ENCODE measurements at regions not wholly inside any gene's neighbourhood (a gene's known extent, or its start where the extent isn't known, plus 50 kb on each side); places are given as distances from the start of the nearest gene placed in this dataset.

- no peaks in the 10 kb centered on the region for H3K9me2 ChIP-seq
- WGBS (ENCODE audit: low lambda C conversion rate) = 3% methylated on average over 5 of the region's 5 CpGs
- no peak overlapping the region for H3K9ac ChIP-seq
Measured at GRCh38 chr14:26323869-26324268, 274.0 kb downstream of the NOVA1 start.

More at GRCh38 chr14:26323869-26324268, 274.0 kb downstream of the NOVA1 start:
- H3K79me2 ChIP-seq (ENCODE audit: insufficient read depth) = no peaks in the 10 kb centered on the region
- H3K9me3 ChIP-seq = no peaks in the 10 kb centered on the region
- no peaks in the 10 kb centered on the region for H4K20me1 ChIP-seq (ENCODE audit: insufficient read depth)
- H3K27ac ChIP-seq (ENCODE audit: low read depth in 2 of 2, low read length in 1 of 2) = no peak overlapping the region
- no peaks in the 10 kb centered on the region for H3K4me1 ChIP-seq (ENCODE audit: control insufficient read depth in 1 of 2, insufficient read depth in 2 of 2, low read depth in 1 of 2, low read length in 1 of 2)
- ChIA-PET POLR2A (no interaction called here), CTCF (no interaction called here)
- H3K4me2 ChIP-seq = no peak overlapping the region
- no peak overlapping the region for H3K4me3 ChIP-seq (ENCODE audit: low read depth in 2 of 2, low read length in 1 of 2)
- H2AFZ ChIP-seq (ENCODE audit: low read depth) = no peak overlapping the region
- TF ChIP-seq EZH2phosphoT487 (IDR thresholded peaks at IDR 0.05; ENCODE audit: borderline replicate concordance, low read depth) (no peak), ZBTB33 (IDR thresholded peaks at IDR 0.05; ENCODE audit: borderline replicate concordance, low read depth) (no peak), USF2 (IDR thresholded peaks at IDR 0.05; ENCODE audit: borderline replicate concordance, low read depth, low read length) (no peak), REST (IDR thresholded peaks at IDR 0.05; ENCODE audit: low read depth, low read length) (no peak), GABPA (IDR thresholded peaks at IDR 0.05; ENCODE audit: low read depth) (no peak), RAD21 (IDR thresholded peaks at IDR 0.05; ENCODE audit: low read length) (no peak), FOXJ3 (CRISPR knock-in tag; IDR thresholded peaks at IDR 0.05) (no peak), JUND (IDR thresholded peaks at IDR 0.05) (no peak), TCF12 (IDR thresholded peaks at IDR 0.05) (no peak), ELF1 (IDR thresholded peaks at IDR 0.05) (no peak), RCOR1 (IDR thresholded peaks at IDR 0.05; ENCODE audit: low read length) (no peak), EP300 (IDR thresholded peaks at IDR 0.05; ENCODE audit: borderline replicate concordance in 1 of 2, low read depth in 1 of 2, low read length in 1 of 2) (no peak), RXRA (IDR thresholded peaks at IDR 0.05; ENCODE audit: borderline replicate concordance, low read depth) (no peak), TEAD4 (IDR thresholded peaks at IDR 0.05; ENCODE audit: borderline replicate concordance, insufficient read depth) (no peak), SIN3A (IDR thresholded peaks at IDR 0.05; ENCODE audit: borderline replicate concordance, low read depth, low read length) (no peak)
- DNase-seq = no peak
- no peaks in the 10 kb centered on the region for H3K27me3 ChIP-seq (ENCODE audit: insufficient read depth)
- no peaks in the 10 kb centered on the region for H3F3A ChIP-seq (replicated peaks; ENCODE audit: insufficient read depth)
- no peaks in the 10 kb centered on the region for H3K36me3 ChIP-seq (replicated peaks in 1 of 2; ENCODE audit: control insufficient read depth in 1 of 2, insufficient read depth in 2 of 2, low read length in 1 of 2)

Data from SK-N-SH (cell line).